Activated CD8-positive, alpha-beta memory T cell treated with anti-CD3 and anti-CD28 coated beads, Interleukin-2, amount 50 U/mL, for 48 hours (primary cell): ENCODE measurements at regions not wholly inside any gene's neighbourhood (a gene's known extent, or its start where the extent isn't known, plus 50 kb on each side); places are given as distances from the start of the nearest gene placed in this dataset.

Experiments used
- DNase-seq: peaks from one replicate; pipeline ENCODE4 v3.0.0-alpha.2; 2020

- no peak for DNase-seq
Measured at GRCh38 chr2:76572981-76573380, 862.3 kb upstream of the GCFC2 start.

GRCh38 chr2:76569819-76570218, 859.1 kb upstream of the GCFC2 start:
- DNase-seq: no peak

GRCh38 chr2:76567478-76567877, 856.8 kb upstream of the GCFC2 start:
- DNase-seq: no peak

GRCh38 chr2:76564734-76565133, 854.0 kb upstream of the GCFC2 start:
- no peak for DNase-seq

GRCh38 chr2:76563730-76564129, 853.0 kb upstream of the GCFC2 start:
- DNase-seq: no peak

- no peak for DNase-seq
Measured at GRCh38 chr2:76558157-76558556, 847.4 kb upstream of the GCFC2 start.

- DNase-seq: no peak
Measured at GRCh38 chr2:76556018-76556417, 845.3 kb upstream of the GCFC2 start.

- no peak for DNase-seq
Measured at GRCh38 chr2:76546207-76546606, 835.5 kb upstream of the GCFC2 start.

GRCh38 chr2:76544901-76545300, 834.2 kb upstream of the GCFC2 start:
- no peak for DNase-seq

GRCh38 chr2:76517574-76517909, 806.8 kb upstream of the GCFC2 start:
- no peak for DNase-seq

GRCh38 chr2:76516861-76517573, 806.3 kb upstream of the GCFC2 start:
- DNase-seq: no peak

- DNase-seq: no peak
Measured at GRCh38 chr2:76512201-76512820, 801.6 kb upstream of the GCFC2 start.

- no peak for DNase-seq
Measured at GRCh38 chr2:76506538-76506937, 795.8 kb upstream of the GCFC2 start.

GRCh38 chr2:76501641-76502040, 790.9 kb upstream of the GCFC2 start:
- no peak for DNase-seq

- DNase-seq: no peak
Measured at GRCh38 chr2:76498360-76498759, 787.6 kb upstream of the GCFC2 start.

GRCh38 chr2:76491503-76491902, 780.8 kb upstream of the GCFC2 start:
- no peak for DNase-seq

- no peak for DNase-seq
Measured at GRCh38 chr2:76478266-76479035, 767.7 kb upstream of the GCFC2 start.

- no peak for DNase-seq
Measured at GRCh38 chr2:76472946-76473345, 762.2 kb upstream of the GCFC2 start.

- no peak for DNase-seq
Measured at GRCh38 chr2:76469066-76469465, 758.4 kb upstream of the GCFC2 start.

GRCh38 chr2:76467326-76467725, 756.6 kb upstream of the GCFC2 start:
- DNase-seq: no peak

- no peak for DNase-seq
Measured at GRCh38 chr2:76464310-76464709, 753.6 kb upstream of the GCFC2 start.

- DNase-seq: no peak
Measured at GRCh38 chr2:76461431-76461830, 750.7 kb upstream of the GCFC2 start.

GRCh38 chr2:76455910-76456309, 745.2 kb upstream of the GCFC2 start:
- DNase-seq: no peak

GRCh38 chr2:76450024-76450475, 739.3 kb upstream of the GCFC2 start:
- no peak for DNase-seq
